ENCODE measurements at regions not wholly inside any gene's neighbourhood (a gene's known extent, or its start where the extent isn't known, plus 50 kb on each side); places are given as distances from the start of the nearest gene placed in this dataset.

- no peaks in the 10 kb centered on the region for H3K4me1 Mint-ChIP-seq
- no peak overlapping the region for H3K27ac Mint-ChIP-seq
- ATAC-seq = no peak
- peaks cover 8% of the 10 kb centered on the region for H3K9me3 Mint-ChIP-seq
- no peak for DNase-seq (ENCODE audit: low spot score in 2 of 2)
- no peaks in the 10 kb centered on the region for H3K36me3 Mint-ChIP-seq
- H3K4me3 Mint-ChIP-seq = no peak overlapping the region
Measured at GRCh38 chr4:163955288-163955687, 460.8 kb downstream of the TMA16 start.

GRCh38 chr4:163958751-163959150 is 464.3 kb downstream of the TMA16 start:
- no peaks in the 10 kb centered on the region for H3K4me1 Mint-ChIP-seq
- H3K27ac Mint-ChIP-seq = no peak overlapping the region
- no peak overlapping the region for H3K4me3 Mint-ChIP-seq
- H3K36me3 Mint-ChIP-seq = no peaks in the 10 kb centered on the region
- ATAC-seq (no peak), DNase-seq (ENCODE audit: low spot score in 2 of 2) (no peak)
- peaks cover 5% of the 10 kb centered on the region for H3K9me3 Mint-ChIP-seq

GRCh38 chr4:163959932-163960331 is 465.4 kb downstream of the TMA16 start:
- Mint-ChIP-seq H3K4me1 (no peaks in the 10 kb centered on the region), H3K9me3 (peaks cover 6% of the 10 kb centered on the region), H3K4me3 (no peak overlapping the region), H3K36me3 (no peaks in the 10 kb centered on the region), H3K27ac (no peak overlapping the region)
- DNase-seq (ENCODE audit: low spot score in 2 of 2) (no peak), ATAC-seq (no peak)

GRCh38 chr4:163966612-163967011 is 472.1 kb downstream of the TMA16 start:
- ATAC-seq (no peak), DNase-seq (ENCODE audit: low spot score in 2 of 2) (no peak)
- no peak overlapping the region for H3K27ac Mint-ChIP-seq
- H3K4me3 Mint-ChIP-seq = no peak overlapping the region
- H3K36me3 Mint-ChIP-seq = no peaks in the 10 kb centered on the region
- no peaks in the 10 kb centered on the region for H3K4me1 Mint-ChIP-seq
- H3K9me3 Mint-ChIP-seq = peaks cover 7% of the 10 kb centered on the region

GRCh38 chr4:163967263-163967662 is 472.8 kb downstream of the TMA16 start:
- H3K9me3 Mint-ChIP-seq = peaks cover 7% of the 10 kb centered on the region
- H3K4me3 Mint-ChIP-seq = no peak overlapping the region
- no peaks in the 10 kb centered on the region for H3K4me1 Mint-ChIP-seq
- no peak for ATAC-seq
- no peaks in the 10 kb centered on the region for H3K36me3 Mint-ChIP-seq
- DNase-seq (ENCODE audit: low spot score in 2 of 2) = no peak
- no peak overlapping the region for H3K27ac Mint-ChIP-seq

- no peak overlapping the region for H3K27ac Mint-ChIP-seq
- DNase-seq (ENCODE audit: low spot score in 2 of 2) (no peak), ATAC-seq (no peak)
- peaks cover 7% of the 10 kb centered on the region for H3K9me3 Mint-ChIP-seq
- H3K4me3 Mint-ChIP-seq = no peak overlapping the region
- H3K4me1 Mint-ChIP-seq = no peaks in the 10 kb centered on the region
- no peaks in the 10 kb centered on the region for H3K36me3 Mint-ChIP-seq
Measured at GRCh38 chr4:163967710-163968109, 473.2 kb downstream of the TMA16 start.

GRCh38 chr4:163969291-163969690 is 474.8 kb downstream of the TMA16 start:
- no peaks in the 10 kb centered on the region for H3K36me3 Mint-ChIP-seq
- no peak overlapping the region for H3K4me3 Mint-ChIP-seq
- H3K27ac Mint-ChIP-seq = no peak overlapping the region
- peaks cover 7% of the 10 kb centered on the region for H3K9me3 Mint-ChIP-seq
- ATAC-seq (no peak), DNase-seq (ENCODE audit: low spot score in 2 of 2) (no peak)
- no peaks in the 10 kb centered on the region for H3K4me1 Mint-ChIP-seq

GRCh38 chr4:163976588-163976987 is 482.1 kb downstream of the TMA16 start:
- ATAC-seq (no peak), DNase-seq (ENCODE audit: low spot score in 2 of 2) (no peak)
- Mint-ChIP-seq H3K4me1 (no peaks in the 10 kb centered on the region), H3K9me3 (no peaks in the 10 kb centered on the region), H3K4me3 (no peak overlapping the region), H3K36me3 (no peaks in the 10 kb centered on the region), H3K27ac (no peak overlapping the region)

GRCh38 chr4:163988391-163988790 is 493.9 kb downstream of the TMA16 start:
- Mint-ChIP-seq H3K27ac (no peak overlapping the region), H3K4me1 (no peaks in the 10 kb centered on the region), H3K9me3 (peaks cover 3% of the 10 kb centered on the region), H3K4me3 (no peak overlapping the region), H3K36me3 (no peaks in the 10 kb centered on the region)
- no peak for ATAC-seq
- DNase-seq (ENCODE audit: low spot score in 2 of 2) = no peak

GRCh38 chr4:163988865-163989264 is 494.4 kb downstream of the TMA16 start:
- ATAC-seq = no peak
- Mint-ChIP-seq H3K9me3 (peaks cover 3% of the 10 kb centered on the region), H3K4me3 (no peak overlapping the region), H3K27ac (no peak overlapping the region), H3K4me1 (no peaks in the 10 kb centered on the region), H3K36me3 (no peaks in the 10 kb centered on the region)
- DNase-seq (ENCODE audit: low spot score in 2 of 2) = no peak

- H3K9me3 Mint-ChIP-seq = peaks cover 3% of the 10 kb centered on the region
- ATAC-seq = no peak
- no peak overlapping the region for H3K4me3 Mint-ChIP-seq
- H3K36me3 Mint-ChIP-seq = no peaks in the 10 kb centered on the region
- no peak for DNase-seq (ENCODE audit: low spot score in 2 of 2)
- H3K4me1 Mint-ChIP-seq = no peaks in the 10 kb centered on the region
- H3K27ac Mint-ChIP-seq = no peak overlapping the region
Measured at GRCh38 chr4:163991298-163991865, 496.9 kb downstream of the TMA16 start.

- Mint-ChIP-seq H3K9me3 (peaks cover 19% of the 10 kb centered on the region), H3K4me1 (no peaks in the 10 kb centered on the region), H3K4me3 (no peak overlapping the region), H3K36me3 (no peaks in the 10 kb centered on the region), H3K27ac (no peak overlapping the region)
- no peak for ATAC-seq
- no peak for DNase-seq (ENCODE audit: low spot score in 2 of 2)
Measured at GRCh38 chr4:164009435-164009834, 514.9 kb downstream of the TMA16 start.

- H3K27ac Mint-ChIP-seq = no peak overlapping the region
- peaks cover 22% of the 10 kb centered on the region for H3K9me3 Mint-ChIP-seq
- ATAC-seq = no peak
- no peaks in the 10 kb centered on the region for H3K4me1 Mint-ChIP-seq
- DNase-seq (ENCODE audit: low spot score in 2 of 2) = no peak
- no peak overlapping the region for H3K4me3 Mint-ChIP-seq
- H3K36me3 Mint-ChIP-seq = no peaks in the 10 kb centered on the region
Measured at GRCh38 chr4:164011791-164012190, 517.3 kb downstream of the TMA16 start.

GRCh38 chr4:164012396-164013027 is 518.0 kb downstream of the TMA16 start:
- peaks cover 22% of the 10 kb centered on the region for H3K9me3 Mint-ChIP-seq
- no peaks in the 10 kb centered on the region for H3K36me3 Mint-ChIP-seq
- no peaks in the 10 kb centered on the region for H3K4me1 Mint-ChIP-seq
- H3K4me3 Mint-ChIP-seq = no peak overlapping the region
- no peak for ATAC-seq
- DNase-seq (ENCODE audit: low spot score in 2 of 2) = no peak
- H3K27ac Mint-ChIP-seq = no peak overlapping the region

- Mint-ChIP-seq H3K4me1 (no peaks in the 10 kb centered on the region), H3K9me3 (peaks cover 15% of the 10 kb centered on the region), H3K4me3 (no peak overlapping the region), H3K36me3 (no peaks in the 10 kb centered on the region), H3K27ac (no peak overlapping the region)
- no peak for ATAC-seq
- no peak for DNase-seq (ENCODE audit: low spot score in 2 of 2)
Measured at GRCh38 chr4:164021947-164022346, 527.5 kb downstream of the TMA16 start.

- Mint-ChIP-seq H3K36me3 (no peaks in the 10 kb centered on the region), H3K27ac (no peak overlapping the region), H3K4me3 (no peak overlapping the region), H3K9me3 (peaks cover 15% of the 10 kb centered on the region), H3K4me1 (no peaks in the 10 kb centered on the region)
- no peak for ATAC-seq
- DNase-seq (ENCODE audit: low spot score in 2 of 2) = no peak
Measured at GRCh38 chr4:164023214-164023613, 528.7 kb downstream of the TMA16 start.

Data from stimulated activated effector memory CD8-positive, alpha-beta T cell treated with anti-CD3 and anti-CD28 coated beads, Interleukin-12 subunit alpha, Interleukin-12 subunit beta, amount 100 ng/mL, for 72 hours (primary cell).